OCI-LY7 (cell line): ENCODE measurements at regions not wholly inside any gene's neighbourhood (a gene's known extent, or its start where the extent isn't known, plus 50 kb on each side); places are given as distances from the start of the nearest gene placed in this dataset.

ENCODE experiments used
- BruUV-seq: library from RNA; stranded (reverse); fragments of 400-500 nt; replicated peaks from 2 replicates; lab custom pipeline; 2021; lab: Mats Ljungman, UMichigan
- CTCF ChIA-PET: fragments of 300-600 bp; sonication (Branson Sonifier 250); formaldehyde crosslinking; loops from one replicate; lab custom pipeline; 2022; ENCODE audit warnings: antibody characterized with exemption; ENCODE audit not compliant: unreplicated experiment; lab: Charles Lee
- POLR2A ChIA-PET: fragments of 300-600 bp; sonication (Branson Sonifier 250); formaldehyde crosslinking; loops from one replicate; lab custom pipeline; 2022; ENCODE audit warnings: antibody characterized with exemption; lab: Charles Lee
- DNase-seq: peaks from one replicate; pipeline ENCODE4 v3.0.0-alpha.2; 2015; ENCODE audit warnings: low spot score
- H2AFZ ChIP-seq: fragments of 200-600 bp; sonication (generic), shearing (Covaris generic); 2 replicates; pipeline ENCODE4 v1.6.1; 2014; ENCODE audit warnings: mild to moderate bottlenecking, antibody characterized with exemption, low read length, moderate library complexity
- H3K27ac ChIP-seq: fragments of 200-600 bp; sonication (generic); 2 replicates; pipeline ENCODE4 v1.5.1; 2014; ENCODE audit warnings: mixed run types, low read depth, mild to moderate bottlenecking, moderate library complexity, low read length, inconsistent platforms; ENCODE audit not compliant: poor library complexity, severe bottlenecking
- H3K36me3 ChIP-seq: fragments of 200-600 bp; sonication (generic); 2 replicates; pipeline ENCODE4 v1.6.1; 2014; ENCODE audit warnings: mild to moderate bottlenecking, antibody characterized with exemption, low read length, moderate library complexity, mixed read lengths; ENCODE audit not compliant: insufficient read depth
- H3K4me1 ChIP-seq: fragments of 200-600 bp; sonication (generic); 2 replicates; pipeline ENCODE4 v1.5.1; 2014; ENCODE audit warnings: mild to moderate bottlenecking, low read length; ENCODE audit not compliant: insufficient read depth, poor library complexity, severe bottlenecking
- H3K4me2 ChIP-seq: fragments of 200-600 bp; sonication (generic); 2 replicates; pipeline ENCODE4 v1.6.1; 2014; ENCODE audit warnings: mild to moderate bottlenecking, low read length
- H3K4me3 ChIP-seq: fragments of 200-600 bp; sonication (generic); 2 replicates; pipeline ENCODE4 v1.5.1; 2014; ENCODE audit warnings: mild to moderate bottlenecking, low read depth, low read length; ENCODE audit not compliant: poor library complexity, severe bottlenecking
- H3K79me2 ChIP-seq: fragments of 200-600 bp; sonication (generic); 2 replicates; pipeline ENCODE4 v1.6.1; 2016; ENCODE audit warnings: low read depth, mild to moderate bottlenecking, low read length, moderate library complexity, mixed read lengths; ENCODE audit not compliant: insufficient read depth
- H3K9me2 ChIP-seq: fragments of 200-600 bp; sonication (generic); 2 replicates; pipeline ENCODE4 v1.6.1; 2016; ENCODE audit warnings: mild to moderate bottlenecking, low read length, mixed read lengths; ENCODE audit not compliant: insufficient read depth
- H3K9me3 ChIP-seq: fragments of 200-600 bp; sonication (generic); 2 replicates; pipeline ENCODE4 v1.6.1; 2014; ENCODE audit warnings: mild to moderate bottlenecking, mixed run types, low read length, mixed read lengths
- H4K20me1 ChIP-seq: fragments of 200-600 bp; sonication (generic); 2 replicates; pipeline ENCODE4 v1.6.1; 2014; ENCODE audit warnings: mild to moderate bottlenecking, antibody characterized with exemption, low read length, moderate library complexity, mixed read lengths; ENCODE audit not compliant: insufficient read depth
- CTCF ChIP-seq: fragments of 200-600 bp; sonication (generic); conservative IDR thresholded peaks from 2 replicates; pipeline ENCODE4 v1.5.1; 2014; ENCODE audit warnings: mild to moderate bottlenecking, antibody characterized with exemption, low read length, moderate library complexity, mixed read lengths
- EZH2phosphoT487 ChIP-seq: fragments of 200-600 bp; sonication (generic); IDR thresholded peaks from 2 replicates; pipeline ENCODE4 v1.6.1; 2018; ENCODE audit warnings: low read depth, borderline replicate concordance, mild to moderate bottlenecking, mixed run types, antibody characterized with exemption, low read length, moderate library complexity, mixed read lengths
- intact Hi-C: fragments of 100-400 bp; cut with micrococcal nuclease; formaldehyde crosslinking; loops from one replicate; pipeline ENCODE4 v1.10.0; 2022; ENCODE audit not compliant: unreplicated experiment

GRCh38 chr2:142688856-142689605 is 188.4 kb upstream of the KYNU start:
- CTCF ChIA-PET = no interaction called here
- no peaks in the 10 kb centered on the region for H3K9me3 ChIP-seq
- H3K4me3 ChIP-seq = no peak overlapping the region
- POLR2A ChIA-PET = interaction anchor here (0.6 to 1.2 kb wide), 3 partner anchors 12 to 226 kb away, joined by 3 to 5 read pairs (median 3); no protein-coding TSS in a partner anchor
- BruUV-seq = no TSS peak
- H3K4me2 ChIP-seq = no peak overlapping the region
- H3K9me2 ChIP-seq = no peaks in the 10 kb centered on the region
- no peaks in the 10 kb centered on the region for H3K36me3 ChIP-seq
- no peaks in the 10 kb centered on the region for H3K4me1 ChIP-seq
- no peak overlapping the region for H3K27ac ChIP-seq
- H4K20me1 ChIP-seq = no peaks in the 10 kb centered on the region
- intact Hi-C loops = loop anchor here (10.0 kb wide), 1 partner anchor 296 kb away; no protein-coding TSS in a partner anchor
- H2AFZ ChIP-seq = no peak overlapping the region
- TF ChIP-seq CTCF = no peak
- TF ChIP-seq EZH2phosphoT487 = no peak
- H3K79me2 ChIP-seq = no peaks in the 10 kb centered on the region
- DNase-seq = no peak

GRCh38 chr2:142687509-142687908 is 190.0 kb upstream of the KYNU start:
- H2AFZ ChIP-seq = no peak overlapping the region
- CTCF ChIA-PET = no interaction called here
- H3K79me2 ChIP-seq = no peaks in the 10 kb centered on the region
- no peaks in the 10 kb centered on the region for H3K9me2 ChIP-seq
- POLR2A ChIA-PET = no interaction called here
- H3K4me3 ChIP-seq = no peak overlapping the region
- no peak overlapping the region for H3K27ac ChIP-seq
- no peaks in the 10 kb centered on the region for H4K20me1 ChIP-seq
- no peaks in the 10 kb centered on the region for H3K36me3 ChIP-seq
- no peak for TF ChIP-seq EZH2phosphoT487
- no peak for TF ChIP-seq CTCF
- BruUV-seq = no TSS peak
- H3K4me1 ChIP-seq = no peaks in the 10 kb centered on the region
- H3K9me3 ChIP-seq = no peaks in the 10 kb centered on the region
- no peak for DNase-seq
- H3K4me2 ChIP-seq = no peak overlapping the region
- intact Hi-C loops = loop anchor here (10.0 kb wide), 1 partner anchor 297 kb away; no protein-coding TSS in a partner anchor

- TF ChIP-seq EZH2phosphoT487 (no peak), CTCF (no peak)
- BruUV-seq = no TSS peak
- POLR2A ChIA-PET = no interaction called here
These were observed 190.4 kb upstream of the KYNU start for GRCh38 chr2:142687075-142687474.

More at GRCh38 chr2:142687075-142687474, 190.4 kb upstream of the KYNU start:
- Histone ChIP-seq H4K20me1 (no peaks in the 10 kb centered on the region), H3K9me3 (no peaks in the 10 kb centered on the region), H3K4me3 (no peak overlapping the region), H3K27ac (no peak overlapping the region), H2AFZ (no peak overlapping the region), H3K36me3 (no peaks in the 10 kb centered on the region), H3K79me2 (no peaks in the 10 kb centered on the region), H3K4me1 (no peaks in the 10 kb centered on the region), H3K4me2 (no peak overlapping the region), H3K9me2 (no peaks in the 10 kb centered on the region)
- CTCF ChIA-PET = no interaction called here
- intact Hi-C loops = loop anchor here (10.0 kb wide), 1 partner anchor 298 kb away; no protein-coding TSS in a partner anchor
- DNase-seq = no peak
